GF-D8 (cell line): ENCODE measurements at regions not wholly inside any gene's neighbourhood (a gene's known extent, or its start where the extent isn't known, plus 50 kb on each side); places are given as distances from the start of the nearest gene placed in this dataset.
"Not testable (repeated sequence)": the region's sequence is repeated elsewhere in the genome, so short reads cannot be mapped to it uniquely, and the experiment has no call there.

Experiments
- DNase-seq: peaks from one replicate; lab custom pipeline; 2025; lab: John Stamatoyannopoulos, UW

DNA sequence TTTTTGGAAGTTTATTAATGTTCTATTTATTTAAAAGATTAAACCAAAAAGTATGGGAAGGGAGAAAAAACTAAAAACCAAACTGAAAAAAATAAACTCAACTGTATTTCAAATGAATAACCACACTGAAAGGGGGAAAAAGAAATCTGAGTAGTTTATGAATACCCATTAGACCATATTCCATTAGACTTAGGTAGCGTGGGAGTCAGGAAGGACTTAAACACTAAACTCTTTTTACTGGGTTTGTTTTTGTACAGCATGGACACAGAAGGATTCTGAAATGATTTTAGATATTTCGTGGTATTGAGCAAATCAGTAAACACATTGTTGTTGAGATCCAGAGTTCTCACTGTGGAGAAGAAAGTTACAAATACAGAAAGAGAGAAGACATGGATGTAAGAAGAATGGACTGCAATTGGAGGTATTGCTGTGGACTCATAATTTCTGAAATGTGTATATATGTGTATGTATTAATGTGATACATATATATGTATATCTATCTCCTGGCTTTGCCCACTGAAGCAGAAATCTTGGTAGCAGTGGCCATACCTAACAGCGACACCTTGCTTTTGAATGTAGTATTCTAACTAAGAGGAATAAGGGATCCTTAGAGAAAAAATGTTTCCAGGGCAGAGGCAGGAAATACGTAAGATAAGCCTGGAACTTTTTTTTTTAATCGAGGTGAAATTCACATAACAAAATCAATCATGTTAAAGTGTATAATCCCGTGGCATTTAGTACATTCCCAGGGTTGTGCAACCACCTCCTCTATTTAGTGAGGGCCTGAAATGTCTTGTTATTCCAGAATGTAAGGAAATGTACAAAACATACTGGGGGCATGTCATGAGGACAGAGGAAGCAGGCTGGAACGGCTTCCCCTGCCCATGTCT, 228.8 kb downstream of the SMARCA2 start:
- no peak for DNase-seq

DNA sequence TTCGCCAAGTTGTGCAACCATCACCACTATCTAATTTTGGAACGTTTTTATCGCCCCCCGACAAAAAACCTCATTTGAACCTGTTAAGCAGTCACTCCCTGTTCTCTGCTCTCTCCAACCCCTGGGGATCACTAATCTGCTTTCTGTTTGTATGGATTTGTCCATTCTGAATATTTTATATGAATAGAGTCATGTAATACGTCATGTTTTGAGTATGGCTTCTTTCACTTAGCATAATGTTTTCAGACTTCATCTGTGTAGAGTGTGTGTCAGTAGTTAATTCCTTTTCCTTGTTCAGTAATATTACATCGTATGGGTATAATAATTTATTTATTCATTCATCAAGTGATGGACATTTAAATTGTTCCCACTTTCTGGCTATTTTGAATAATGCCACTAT, 232.2 kb downstream of the SMARCA2 start:
- DNase-seq, result no peak

DNA sequence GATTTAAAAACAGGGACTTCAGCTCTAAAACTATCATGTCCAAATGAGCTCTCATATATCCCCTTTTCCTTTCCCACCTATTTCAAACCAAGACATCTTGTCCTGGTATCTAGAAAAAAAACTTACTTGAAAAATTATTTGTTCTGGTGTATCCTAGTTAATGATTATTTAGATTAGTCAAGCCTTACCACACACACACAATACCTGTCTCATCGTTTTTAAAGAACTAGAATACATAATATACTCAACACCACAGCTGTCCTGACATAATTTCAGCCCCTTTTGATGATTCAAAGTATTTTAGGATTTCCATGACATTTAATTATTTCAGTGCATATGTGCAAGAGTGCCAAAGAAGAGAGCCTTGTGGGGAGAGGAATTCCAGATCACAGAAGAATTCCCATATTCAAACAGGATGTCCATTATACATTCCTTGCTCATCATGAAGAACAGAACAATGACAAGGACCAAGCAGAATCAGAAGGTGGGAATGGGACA, 233.7 kb downstream of the SMARCA2 start:
- no peak for DNase-seq

DNA sequence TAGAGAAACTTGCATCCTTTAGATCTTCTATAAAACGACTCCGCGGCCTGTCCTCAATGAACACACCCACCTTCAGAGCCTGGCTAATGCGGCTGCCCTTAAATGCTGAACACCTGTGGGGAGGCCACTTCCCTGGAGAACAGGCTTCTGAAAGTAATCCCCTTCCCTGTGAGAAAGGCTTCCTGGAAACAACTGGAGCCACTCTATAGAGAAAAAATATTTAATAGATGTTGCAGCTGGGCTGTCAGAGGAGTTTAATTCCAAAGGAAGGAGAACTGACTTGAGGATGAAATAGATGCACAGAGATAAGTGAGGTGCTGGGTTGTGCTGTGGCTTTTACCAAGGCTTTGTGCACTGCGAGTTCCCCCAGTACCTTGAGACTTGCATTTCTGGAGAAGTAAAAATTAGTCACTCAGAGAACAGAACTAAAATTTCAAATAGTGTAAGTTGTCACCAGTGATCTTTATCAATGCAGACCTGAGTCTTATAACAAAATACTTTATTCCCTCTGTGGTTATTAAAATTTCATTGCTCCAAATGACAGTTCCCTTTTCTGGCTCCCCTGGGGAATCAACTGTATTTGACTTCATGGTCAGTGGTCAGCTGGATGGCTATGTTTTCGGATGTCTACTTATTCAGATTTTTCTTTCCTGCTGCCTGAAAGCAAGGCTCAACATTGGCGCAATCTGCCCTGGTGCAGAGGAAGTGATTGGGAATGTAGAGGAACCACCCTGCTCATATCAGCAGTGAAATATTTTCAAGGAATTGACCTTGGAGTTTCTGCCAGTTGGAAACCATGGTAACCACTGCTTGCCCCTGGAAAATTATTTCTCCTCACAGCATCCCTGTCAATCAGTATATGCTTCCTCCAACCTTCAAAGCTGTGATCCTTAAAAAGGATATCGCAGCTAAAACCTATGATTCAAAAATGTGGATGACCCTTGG, 238.8 kb downstream of the SMARCA2 start:
- no peak for DNase-seq

DNA sequence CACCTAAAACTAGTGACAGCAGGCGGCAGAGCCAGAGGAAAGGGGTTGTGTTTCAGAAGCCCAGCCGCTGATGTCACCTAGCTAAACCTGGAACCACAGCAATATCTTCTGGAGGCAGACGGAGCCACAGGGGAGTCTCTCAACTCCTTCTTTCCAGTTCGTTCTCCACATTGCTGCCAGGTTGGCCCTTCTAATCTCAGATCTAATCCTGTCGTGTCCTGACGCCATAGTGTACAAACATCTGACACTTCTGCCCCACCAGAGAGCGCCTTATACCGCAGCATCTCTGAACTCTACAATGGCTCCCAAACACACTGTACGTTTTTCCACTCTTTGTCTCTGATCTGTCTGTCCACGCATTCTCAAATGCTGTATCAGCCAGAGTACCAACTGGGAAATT, 240.0 kb downstream of the SMARCA2 start:
- DNase-seq, result no peak

DNA sequence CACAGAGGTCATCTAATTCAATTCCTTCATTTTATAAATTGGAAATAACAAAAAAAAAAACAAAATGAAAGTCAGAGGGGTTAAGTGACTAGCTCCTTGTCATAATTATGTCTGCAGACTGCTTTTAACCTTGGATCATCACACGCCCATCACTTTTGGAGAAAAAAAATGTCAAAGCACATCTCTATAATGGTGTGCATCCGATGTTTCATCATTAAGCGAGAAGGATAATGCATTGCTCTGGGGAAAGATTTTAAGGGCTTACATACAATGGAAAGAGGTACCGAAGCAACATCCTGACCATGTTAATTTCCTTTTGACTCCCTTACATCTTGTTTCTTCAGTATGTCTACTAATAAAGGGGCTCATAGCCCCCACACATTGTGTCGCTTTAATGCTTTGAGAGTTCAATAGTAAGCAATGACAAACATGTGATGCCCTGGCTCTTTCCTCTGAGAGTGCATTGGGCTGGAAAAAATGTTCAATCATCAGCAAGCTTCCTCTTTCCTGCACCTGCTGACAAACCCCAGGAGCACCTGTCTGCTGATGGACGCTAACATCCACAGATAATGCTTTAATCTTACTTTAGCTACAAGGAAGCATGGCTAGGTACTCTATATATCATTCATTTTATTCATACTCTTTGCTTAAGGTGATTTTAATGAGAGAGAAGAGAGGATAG, 242.2 kb downstream of the SMARCA2 start:
- DNase-seq, result no peak

DNA sequence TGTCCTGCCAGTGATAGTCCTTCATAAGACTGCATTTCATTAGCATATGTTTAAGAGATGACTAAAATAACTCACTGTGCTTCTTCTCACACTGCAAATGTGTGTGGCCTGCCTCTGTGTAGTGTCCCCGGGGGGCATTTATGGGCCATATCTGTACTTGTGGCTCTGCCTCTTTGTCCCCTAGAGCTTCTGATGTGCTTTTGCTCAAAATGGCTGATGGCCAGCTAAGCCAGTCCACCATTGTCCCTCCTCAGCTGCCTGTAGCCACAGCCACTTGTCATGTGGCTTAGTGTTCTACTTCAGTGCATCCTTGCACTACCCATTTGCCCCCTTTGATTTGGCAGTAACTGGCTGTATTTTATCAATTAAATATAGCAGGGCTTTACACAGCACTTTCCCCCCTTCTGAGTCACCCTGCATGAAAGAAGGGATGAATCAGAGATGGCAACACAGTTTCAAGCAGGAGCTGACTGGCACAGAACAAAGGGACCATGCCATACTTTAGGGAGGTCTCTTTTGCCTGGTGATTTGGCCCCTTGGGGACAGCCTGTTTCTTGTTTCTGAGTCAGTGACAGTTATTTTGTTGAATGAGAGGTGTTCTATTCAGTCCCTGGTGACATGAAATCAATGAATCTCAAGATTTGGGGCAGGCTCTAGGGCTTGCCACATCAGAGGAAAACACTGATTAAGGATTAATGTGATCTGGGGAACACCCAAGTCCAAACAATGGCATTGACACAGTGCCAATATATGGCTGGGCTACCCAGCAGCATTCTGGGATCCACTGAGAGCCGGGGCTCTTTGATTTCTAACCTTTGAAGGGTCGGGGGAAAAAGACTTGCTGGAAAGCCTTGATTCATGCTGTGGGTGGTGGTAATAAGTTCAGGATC, 245.5 kb downstream of the SMARCA2 start:
- no peak for DNase-seq

DNA sequence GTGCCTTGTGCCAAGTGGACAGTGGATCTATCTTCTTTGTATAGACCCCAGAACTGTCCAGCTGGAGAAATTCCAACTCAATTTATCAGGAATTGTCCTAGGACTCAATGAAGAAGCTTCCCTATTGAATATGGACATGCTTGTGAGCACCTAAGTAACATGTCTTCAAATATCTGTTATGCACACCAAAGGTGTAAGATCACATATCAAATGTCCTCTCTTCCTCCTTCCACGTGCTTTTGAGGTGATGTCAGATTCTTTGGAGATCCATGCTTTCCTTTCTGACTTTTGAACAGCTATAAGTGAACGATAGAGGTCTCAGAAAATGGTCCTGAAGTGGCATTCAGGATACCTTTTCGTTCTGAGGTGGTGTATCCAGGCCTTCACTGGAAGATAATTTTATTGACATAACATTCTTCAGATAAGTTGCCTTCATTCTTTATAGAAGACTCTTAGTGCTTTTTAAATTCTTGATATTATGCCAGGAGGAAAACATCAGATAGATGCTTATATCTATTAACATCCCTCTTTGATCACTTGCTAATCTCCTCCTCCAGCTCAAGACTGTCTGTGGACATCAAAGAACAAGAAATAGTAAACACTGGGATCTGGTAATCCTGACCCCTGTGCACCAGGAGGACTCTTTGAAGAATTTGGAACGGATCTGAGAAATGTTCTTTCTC, 246.4 kb downstream of the SMARCA2 start:
- no peak for DNase-seq

DNA sequence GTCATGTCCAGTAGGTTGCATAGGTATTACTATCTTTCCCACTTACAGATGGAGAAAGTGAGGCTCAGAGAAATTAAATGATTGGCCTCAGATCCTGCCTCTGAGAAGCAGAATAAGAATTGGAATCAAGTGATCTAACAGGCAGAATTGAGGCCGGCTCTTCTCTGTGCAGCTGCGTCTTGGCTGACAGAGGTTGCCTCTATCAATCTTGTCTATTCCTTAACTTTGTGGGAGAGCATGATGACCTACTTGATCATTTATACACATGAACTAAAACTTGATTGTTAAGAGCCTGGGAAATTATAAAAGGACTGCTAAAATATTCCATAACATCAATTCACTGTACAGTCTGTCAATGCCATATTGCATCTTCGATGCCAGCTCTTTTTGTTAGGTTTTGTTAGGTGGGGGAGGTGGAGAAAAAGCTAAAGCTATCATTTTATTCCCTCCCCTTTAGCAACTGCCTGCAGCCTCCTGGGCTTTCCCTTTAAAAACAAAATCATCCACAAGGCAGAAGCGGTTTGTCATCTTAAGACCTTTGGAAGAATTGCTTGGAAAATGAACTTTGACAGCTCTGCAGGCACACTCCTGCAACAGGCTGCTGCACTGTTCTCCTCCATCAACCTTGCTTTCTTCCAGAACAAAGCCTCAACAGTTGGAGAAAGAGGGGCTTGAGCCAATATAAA, 247.4 kb downstream of the SMARCA2 start:
- DNase-seq, result no peak

DNA sequence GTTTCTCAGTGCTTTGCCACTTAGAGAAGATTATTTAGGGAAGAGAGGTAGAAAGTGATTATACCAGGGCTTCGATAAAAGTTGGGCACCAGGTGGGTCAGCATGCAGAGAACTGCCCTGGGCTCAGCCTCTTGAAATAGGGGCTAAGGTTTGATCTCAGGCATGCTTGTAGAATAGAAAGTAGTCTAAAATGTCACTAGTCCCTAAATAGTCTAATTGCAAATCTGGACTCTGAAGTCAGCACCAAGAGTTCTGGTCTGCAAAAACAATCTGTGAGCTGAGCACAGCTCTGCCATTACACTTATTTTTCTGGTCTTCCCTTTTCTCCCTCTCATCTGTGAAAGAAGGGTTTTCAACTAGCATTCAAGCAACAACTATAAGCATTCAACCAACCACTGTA, 248.0 kb downstream of the SMARCA2 start:
- no peak for DNase-seq

DNA sequence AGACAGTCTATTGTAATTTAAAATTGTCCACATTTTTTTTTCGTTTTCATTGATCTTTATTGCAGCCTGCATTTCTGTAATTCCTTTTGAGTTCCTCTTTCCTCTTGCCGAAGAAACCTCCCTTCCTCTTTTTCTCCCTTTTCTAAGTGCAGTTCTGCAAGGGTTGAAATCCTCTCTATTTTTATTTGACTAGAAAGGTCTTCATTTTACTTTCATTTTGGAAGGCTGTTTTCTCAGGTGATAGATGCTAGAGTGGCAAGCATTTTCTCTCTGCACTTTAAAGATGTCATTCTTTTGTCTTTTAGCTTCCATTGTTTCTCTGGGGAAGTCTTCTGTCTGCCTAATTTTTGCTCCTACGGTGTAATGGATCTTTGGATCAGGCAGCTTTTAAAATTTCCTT, 248.5 kb downstream of the SMARCA2 start:
- no peak for DNase-seq

DNA sequence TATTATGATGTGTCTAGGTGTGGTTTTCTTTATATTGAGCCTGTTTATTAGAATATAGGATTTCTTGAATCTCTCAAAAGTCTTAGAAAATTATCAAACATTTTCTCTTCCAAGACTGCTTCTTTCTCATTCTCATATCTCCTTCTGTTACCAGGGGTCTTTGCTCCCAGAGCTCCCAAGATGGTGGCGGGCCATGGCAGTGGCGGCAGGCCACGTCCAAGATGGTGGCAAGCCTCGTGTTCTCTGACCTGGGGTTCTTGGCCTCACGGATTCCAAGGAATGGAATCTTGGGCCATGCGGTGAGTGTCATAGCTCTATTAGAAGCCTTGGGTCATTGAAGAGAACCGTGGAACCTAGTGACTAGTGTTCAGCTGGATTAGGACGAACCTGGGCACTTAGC, 248.9 kb downstream of the SMARCA2 start:
- DNase-seq, result no peak

DNA sequence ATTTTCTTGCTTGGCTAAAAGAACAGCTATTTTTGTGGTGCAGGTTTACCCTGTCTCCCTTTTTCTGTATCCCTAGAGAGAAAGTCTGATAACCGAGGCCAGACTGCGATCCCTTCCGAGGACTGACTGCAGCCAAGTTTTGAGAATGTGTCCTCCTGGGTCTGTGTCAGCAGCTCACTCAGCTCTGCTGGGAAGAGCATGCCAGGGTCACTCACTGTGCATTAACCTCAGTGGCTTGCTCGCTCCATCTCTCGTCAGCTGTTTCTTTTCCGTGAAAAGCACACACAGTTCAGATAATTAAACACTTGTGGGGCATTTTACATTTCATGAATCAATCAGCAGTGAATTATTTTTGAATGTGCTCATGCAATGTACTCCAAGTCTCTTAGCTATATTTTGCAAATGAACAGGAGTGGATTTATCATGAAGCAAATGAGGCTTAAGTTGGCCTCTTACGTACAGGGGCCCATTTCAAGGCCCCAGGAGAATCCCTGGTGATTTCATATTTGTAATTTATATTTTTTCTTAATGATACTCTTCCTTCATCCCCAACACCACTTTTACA, 252.1 kb downstream of the SMARCA2 start:
- no peak for DNase-seq

DNA sequence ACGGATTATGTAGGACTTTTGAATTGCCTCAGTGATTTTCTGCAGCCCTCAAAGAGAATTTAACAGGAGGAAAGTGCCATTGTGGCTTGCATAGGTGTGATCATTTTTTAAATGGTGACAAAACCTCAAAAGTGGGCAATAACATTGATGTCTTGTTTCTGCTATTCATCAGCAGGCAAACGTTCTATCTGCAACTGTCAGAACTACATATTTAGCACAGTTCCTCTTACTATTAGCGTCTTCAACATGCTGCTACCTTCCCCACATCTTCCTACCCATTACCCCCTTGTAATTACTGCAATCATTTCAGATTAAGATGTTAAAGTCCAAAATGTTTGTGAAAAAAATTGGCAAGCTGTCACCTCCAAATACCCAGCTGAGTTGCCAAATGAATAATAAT, 254.6 kb downstream of the SMARCA2 start:
- DNase-seq, result no peak

DNA sequence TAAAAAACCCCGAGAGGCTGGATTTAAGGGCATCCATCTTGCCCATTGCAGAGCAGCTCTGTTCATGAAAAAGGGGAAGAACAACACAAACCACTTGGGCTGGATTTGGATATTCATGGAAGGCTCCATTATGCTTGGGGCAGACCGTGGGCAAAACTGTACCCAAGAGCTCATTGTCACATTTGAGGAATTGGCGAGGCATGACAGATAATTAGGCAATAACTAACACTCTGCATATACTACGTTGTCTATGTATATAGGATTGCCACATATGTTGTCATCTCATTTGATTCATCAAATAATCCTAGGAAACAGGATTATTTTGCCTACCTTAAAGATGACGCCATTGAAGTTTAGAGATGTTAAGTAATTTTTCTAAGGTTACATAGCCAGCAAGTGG, 255.4 kb downstream of the SMARCA2 start:
- DNase-seq, result no peak

DNA sequence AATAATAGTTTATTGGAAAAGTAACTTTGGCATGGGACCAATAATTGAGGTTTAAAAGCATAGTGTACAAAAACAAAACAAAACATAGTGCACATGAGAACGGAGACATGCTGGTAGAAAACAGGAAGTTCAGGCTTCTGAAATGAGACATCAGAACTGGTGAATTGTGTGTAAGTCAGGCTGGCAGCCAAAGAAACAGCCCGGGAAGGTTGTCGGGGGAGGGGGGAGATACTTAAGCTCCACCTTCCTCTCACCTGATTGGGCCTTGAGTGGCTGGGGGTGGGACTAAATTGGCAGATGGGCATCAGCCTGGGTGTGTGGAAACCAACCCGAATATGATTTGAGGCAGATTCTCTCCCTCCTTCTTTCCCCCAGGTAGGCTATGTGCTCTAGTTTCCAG, 256.3 kb downstream of the SMARCA2 start:
- DNase-seq, result no peak

DNA sequence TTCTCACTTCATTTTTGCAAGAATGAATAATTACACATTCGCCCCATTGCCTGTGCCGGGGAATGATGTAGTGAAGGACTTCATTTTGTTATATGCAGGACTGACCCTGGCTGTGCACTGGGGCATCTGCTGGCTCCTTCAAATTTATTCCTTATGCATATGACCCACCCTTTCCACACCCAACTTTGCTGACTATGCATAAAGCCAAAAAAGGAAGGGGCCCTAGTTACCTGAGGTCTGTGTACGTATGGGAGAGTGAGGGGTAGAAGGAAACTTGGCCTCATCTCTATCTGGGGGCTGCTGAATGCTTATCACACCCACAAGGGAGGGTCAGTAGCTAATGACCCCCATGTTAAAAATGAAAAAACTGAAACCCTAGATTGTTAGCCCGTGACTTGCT, 259.6 kb downstream of the SMARCA2 start:
- no peak for DNase-seq

DNA sequence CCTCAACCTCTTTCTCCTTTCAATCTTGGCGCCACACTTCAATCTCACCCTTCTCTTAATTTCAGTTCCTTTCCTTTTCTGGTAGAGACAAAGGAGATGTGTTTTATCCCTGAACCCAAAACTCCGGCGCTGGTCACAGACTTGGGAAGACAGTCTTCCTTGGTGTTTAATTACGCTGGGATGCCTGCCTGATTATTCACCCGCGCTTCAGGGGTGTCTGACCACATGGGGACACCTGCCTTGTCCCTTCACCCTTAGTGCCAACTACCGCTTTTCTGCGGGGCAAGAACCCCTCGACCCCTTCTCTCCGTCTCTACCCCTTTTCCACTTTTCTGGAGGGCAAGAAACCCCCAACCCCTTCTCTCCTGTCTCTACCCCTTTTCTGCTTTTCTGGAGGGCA, 261.1 kb downstream of the SMARCA2 start:
- no peak for DNase-seq

DNA sequence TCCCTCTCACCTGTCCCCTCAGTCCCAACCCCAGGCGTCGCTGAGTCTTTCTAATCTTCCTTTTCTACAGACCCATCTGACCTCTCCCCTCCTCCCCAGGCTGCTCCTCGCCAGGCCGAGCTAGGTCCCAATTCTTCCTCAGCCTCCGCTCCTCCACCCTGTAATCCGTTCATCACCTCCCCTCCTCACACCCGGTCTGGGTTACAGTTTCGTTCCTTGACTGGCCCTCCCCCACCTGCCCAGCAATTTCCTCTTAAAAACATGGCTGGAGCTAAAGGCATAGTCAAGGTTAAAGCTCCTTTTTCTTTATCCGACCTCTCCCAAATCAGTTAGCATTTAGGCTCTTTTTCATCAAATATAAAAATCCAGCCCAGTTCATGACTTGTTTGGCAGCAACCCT, 262.0 kb downstream of the SMARCA2 start:
- DNase-seq, result not testable (repeated sequence)

DNA sequence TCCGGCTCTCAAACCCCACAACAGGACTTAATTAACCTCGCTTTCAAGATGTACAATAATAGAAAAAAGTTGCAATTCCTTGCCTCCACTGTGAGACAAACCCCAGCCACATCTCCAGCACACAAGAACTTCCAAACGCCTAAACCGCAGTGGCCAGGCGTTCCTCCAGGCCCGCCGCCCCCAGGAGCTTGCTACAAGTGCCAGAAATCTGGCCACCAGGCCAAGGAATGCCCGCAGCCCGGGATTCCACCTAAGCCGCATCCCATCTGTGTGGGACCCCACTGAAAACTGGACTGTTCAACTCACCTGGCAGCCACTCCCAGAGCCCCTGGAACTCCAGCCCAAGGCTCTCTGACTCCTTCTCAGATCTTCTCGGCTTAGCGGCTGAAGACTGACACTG, 262.5 kb downstream of the SMARCA2 start:
- DNase-seq, result not testable (repeated sequence)
